HL-60 (cell line): ENCODE measurements at regions not wholly inside any gene's neighbourhood (a gene's known extent, or its start where the extent isn't known, plus 50 kb on each side); places are given as distances from the start of the nearest gene placed in this dataset.

Source experiments
- DNase-seq, 2 experiments: peaks; one replicate each; pipeline ENCODE4 v3.0.0-alpha.2; 2010 to 2020; ENCODE audit warnings: low read depth in 1 of 2, low spot score in 1 of 2
- H3K27ac ChIP-seq: fragments of 250-450 bp; sonication (Bioruptor Pico); replicated peaks from 2 replicates; pipeline ENCODE4 v1.5.1; 2020; ENCODE audit warnings: mild to moderate bottlenecking, moderate library complexity
- H3K27me3 ChIP-seq: fragments of 250-450 bp; sonication (Bioruptor Pico); 2 replicates; pipeline ENCODE4 v1.5.1; 2021; ENCODE audit warnings: mild to moderate bottlenecking, moderate library complexity; ENCODE audit not compliant: insufficient read depth, poor library complexity, severe bottlenecking
- H3K4me3 ChIP-seq: replicated peaks from 2 replicates; pipeline ENCODE4 v1.5.1; 2011; ENCODE audit warnings: mild to moderate bottlenecking, control low read depth, low read length; ENCODE audit not compliant: insufficient read depth
- CTCF ChIP-seq: IDR thresholded peaks from one replicate; pipeline ENCODE4 v1.5.1; 2011; ENCODE audit warnings: low read length, control low read depth, inconsistent platforms; ENCODE audit not compliant: insufficient read depth
- GABPA ChIP-seq: IDR thresholded peaks from 2 replicates; pipeline ENCODE4 v1.6.1; 2012; ENCODE audit warnings: low read depth
- POLR2AphosphoS5 ChIP-seq: IDR thresholded peaks from 2 replicates; pipeline ENCODE4 v1.6.1; 2012; ENCODE audit warnings: low read depth
- REST ChIP-seq: IDR thresholded peaks from 2 replicates; pipeline ENCODE4 v1.6.1; 2012; ENCODE audit warnings: low read depth; ENCODE audit not compliant: insufficient replicate concordance
- SPI1 ChIP-seq: IDR thresholded peaks from 2 replicates; pipeline ENCODE4 v1.6.1; 2012; ENCODE audit warnings: low read depth, mild to moderate bottlenecking, borderline replicate concordance

GRCh38 chr7:17427924-17428323 is 129.5 kb downstream of the AHR start:
- H3K4me3 ChIP-seq, result no peak overlapping the region
- H3K27ac ChIP-seq, result no peak overlapping the region
- DNase-seq, result no peak
- no peaks in the 10 kb centered on the region for H3K27me3 ChIP-seq
- no peak for TF ChIP-seq CTCF
- no peak for TF ChIP-seq SPI1
- TF ChIP-seq POLR2AphosphoS5, result no peak
- TF ChIP-seq REST, result no peak
- TF ChIP-seq GABPA, result no peak

GRCh38 chr7:17429579-17429978 is 131.1 kb downstream of the AHR start:
- TF ChIP-seq CTCF (no peak), SPI1 (no peak), GABPA (no peak), POLR2AphosphoS5 (no peak), REST (no peak)
- DNase-seq, result no peak
- H3K27me3 ChIP-seq, result no peaks in the 10 kb centered on the region
- no peak overlapping the region for H3K4me3 ChIP-seq
- H3K27ac ChIP-seq, result no peak overlapping the region

- H3K4me3 ChIP-seq, result no peak overlapping the region
- H3K27me3 ChIP-seq, result no peaks in the 10 kb centered on the region
- TF ChIP-seq REST, result no peak
- no peak for TF ChIP-seq SPI1
- no peak for TF ChIP-seq CTCF
- no peak for TF ChIP-seq POLR2AphosphoS5
- no peak for TF ChIP-seq GABPA
- DNase-seq, result no peak
- H3K27ac ChIP-seq, result no peak overlapping the region
These were observed 134.3 kb downstream of the AHR start for GRCh38 chr7:17432793-17433192.
